ENCODE measurements at regions not wholly inside any gene's neighbourhood (a gene's known extent, or its start where the extent isn't known, plus 50 kb on each side); places are given as distances from the start of the nearest gene placed in this dataset.

DNA sequence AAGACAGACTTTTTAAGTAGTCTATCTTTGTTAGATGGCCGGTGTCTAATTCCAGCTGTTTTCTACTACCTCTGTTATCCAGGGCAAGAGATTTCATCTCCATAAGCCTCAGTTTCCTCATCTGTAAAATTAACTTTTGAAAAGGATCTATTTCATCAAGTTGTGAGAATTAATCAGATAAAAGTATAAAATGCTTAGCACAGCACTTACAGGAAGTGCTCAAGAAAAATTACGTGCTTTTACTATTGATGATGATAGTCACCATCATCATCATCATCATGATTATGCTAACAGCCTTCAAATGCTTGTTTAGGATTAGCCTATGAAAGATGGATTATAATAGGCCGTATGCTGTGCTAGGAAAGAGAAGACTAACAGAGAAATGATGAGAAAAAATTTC lies 76.2 kb downstream of the CYRIA start:
- TF ChIP-seq, protein P1, sequence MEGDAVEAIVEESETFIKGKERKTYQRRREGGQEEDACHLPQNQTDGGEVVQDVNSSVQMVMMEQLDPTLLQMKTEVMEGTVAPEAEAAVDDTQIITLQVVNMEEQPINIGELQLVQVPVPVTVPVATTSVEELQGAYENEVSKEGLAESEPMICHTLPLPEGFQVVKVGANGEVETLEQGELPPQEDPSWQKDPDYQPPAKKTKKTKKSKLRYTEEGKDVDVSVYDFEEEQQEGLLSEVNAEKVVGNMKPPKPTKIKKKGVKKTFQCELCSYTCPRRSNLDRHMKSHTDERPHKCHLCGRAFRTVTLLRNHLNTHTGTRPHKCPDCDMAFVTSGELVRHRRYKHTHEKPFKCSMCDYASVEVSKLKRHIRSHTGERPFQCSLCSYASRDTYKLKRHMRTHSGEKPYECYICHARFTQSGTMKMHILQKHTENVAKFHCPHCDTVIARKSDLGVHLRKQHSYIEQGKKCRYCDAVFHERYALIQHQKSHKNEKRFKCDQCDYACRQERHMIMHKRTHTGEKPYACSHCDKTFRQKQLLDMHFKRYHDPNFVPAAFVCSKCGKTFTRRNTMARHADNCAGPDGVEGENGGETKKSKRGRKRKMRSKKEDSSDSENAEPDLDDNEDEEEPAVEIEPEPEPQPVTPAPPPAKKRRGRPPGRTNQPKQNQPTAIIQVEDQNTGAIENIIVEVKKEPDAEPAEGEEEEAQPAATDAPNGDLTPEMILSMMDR (IDR thresholded peaks at IDR 0.05; ENCODE audit: unreplicated experiment) = no peak
- no peak overlapping the region for H3K4me3 Mint-ChIP-seq (ENCODE audit: unreplicated experiment)
- peaks cover 3% of the 10 kb centered on the region for H3K27me3 Mint-ChIP-seq (ENCODE audit: unreplicated experiment)
- no peaks in the 10 kb centered on the region for H3K4me1 Mint-ChIP-seq (ENCODE audit: unreplicated experiment)
- peaks cover 6% of the 10 kb centered on the region for H3K36me3 Mint-ChIP-seq (ENCODE audit: low read depth, unreplicated experiment)
- H3K27ac Mint-ChIP-seq (ENCODE audit: unreplicated experiment) = no peak overlapping the region
- DNase-seq (ENCODE audit: low spot score) = no peak
- H3K9me3 Mint-ChIP-seq (ENCODE audit: unreplicated experiment) = no peaks in the 10 kb centered on the region

DNA sequence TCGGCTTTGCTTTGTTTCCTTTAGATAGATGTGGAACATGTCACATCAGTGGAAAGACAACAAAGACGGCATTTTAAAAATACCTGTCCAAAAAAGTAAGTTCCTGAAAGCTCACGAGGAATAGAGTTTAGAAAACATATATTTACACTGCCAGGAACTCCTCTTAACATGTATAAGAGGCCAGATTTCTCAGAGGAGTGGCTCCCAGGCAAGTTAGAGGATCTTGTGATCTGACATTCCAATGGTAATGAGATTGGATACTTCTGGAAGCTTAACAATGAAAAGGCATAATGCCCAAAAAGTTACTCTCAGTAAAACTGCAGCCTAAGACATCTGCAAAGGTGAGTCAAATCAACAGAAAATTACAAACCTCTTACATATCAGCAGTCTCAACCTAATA lies 77.1 kb downstream of the CYRIA start:
- TF ChIP-seq, protein P1 (IDR thresholded peaks at IDR 0.05; ENCODE audit: unreplicated experiment) = no peak
- no peaks in the 10 kb centered on the region for H3K9me3 Mint-ChIP-seq (ENCODE audit: unreplicated experiment)
- no peak overlapping the region for H3K4me3 Mint-ChIP-seq (ENCODE audit: unreplicated experiment)
- peaks cover 3% of the 10 kb centered on the region for H3K27me3 Mint-ChIP-seq (ENCODE audit: unreplicated experiment)
- no peak overlapping the region for H3K27ac Mint-ChIP-seq (ENCODE audit: unreplicated experiment)
- H3K4me1 Mint-ChIP-seq (ENCODE audit: unreplicated experiment) = peaks cover 3% of the 10 kb centered on the region
- DNase-seq (ENCODE audit: low spot score) = no peak
- peaks cover 6% of the 10 kb centered on the region for H3K36me3 Mint-ChIP-seq (ENCODE audit: low read depth, unreplicated experiment)

DNA sequence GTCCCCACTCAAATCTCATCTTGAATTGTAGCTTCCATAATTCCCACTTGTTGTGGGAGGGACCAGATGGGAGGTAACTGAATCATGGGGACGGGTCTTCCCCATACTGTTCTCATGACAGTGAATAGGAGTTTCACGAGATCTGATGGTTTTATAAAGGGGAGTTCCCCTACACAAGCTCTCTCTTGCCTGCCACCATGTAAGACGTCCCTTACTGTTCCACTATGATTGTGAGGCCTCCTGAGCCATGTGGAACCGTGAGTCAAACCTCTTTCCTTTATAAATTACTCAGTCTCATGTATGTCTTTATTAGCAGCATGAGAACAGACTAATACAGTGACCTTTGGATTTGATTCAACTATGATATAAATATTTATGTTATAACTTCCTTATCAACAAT lies 78.0 kb downstream of the CYRIA start:
- no peak for DNase-seq (ENCODE audit: low spot score)
- H3K36me3 Mint-ChIP-seq (ENCODE audit: low read depth, unreplicated experiment) = peaks cover 6% of the 10 kb centered on the region
- no peak overlapping the region for H3K4me3 Mint-ChIP-seq (ENCODE audit: unreplicated experiment)
- peaks cover 3% of the 10 kb centered on the region for H3K4me1 Mint-ChIP-seq (ENCODE audit: unreplicated experiment)
- H3K27me3 Mint-ChIP-seq (ENCODE audit: unreplicated experiment) = peaks cover 3% of the 10 kb centered on the region
- H3K9me3 Mint-ChIP-seq (ENCODE audit: unreplicated experiment) = no peaks in the 10 kb centered on the region
- TF ChIP-seq, protein P1 (IDR thresholded peaks at IDR 0.05; ENCODE audit: unreplicated experiment) = no peak
- H3K27ac Mint-ChIP-seq (ENCODE audit: unreplicated experiment) = no peak overlapping the region

DNA sequence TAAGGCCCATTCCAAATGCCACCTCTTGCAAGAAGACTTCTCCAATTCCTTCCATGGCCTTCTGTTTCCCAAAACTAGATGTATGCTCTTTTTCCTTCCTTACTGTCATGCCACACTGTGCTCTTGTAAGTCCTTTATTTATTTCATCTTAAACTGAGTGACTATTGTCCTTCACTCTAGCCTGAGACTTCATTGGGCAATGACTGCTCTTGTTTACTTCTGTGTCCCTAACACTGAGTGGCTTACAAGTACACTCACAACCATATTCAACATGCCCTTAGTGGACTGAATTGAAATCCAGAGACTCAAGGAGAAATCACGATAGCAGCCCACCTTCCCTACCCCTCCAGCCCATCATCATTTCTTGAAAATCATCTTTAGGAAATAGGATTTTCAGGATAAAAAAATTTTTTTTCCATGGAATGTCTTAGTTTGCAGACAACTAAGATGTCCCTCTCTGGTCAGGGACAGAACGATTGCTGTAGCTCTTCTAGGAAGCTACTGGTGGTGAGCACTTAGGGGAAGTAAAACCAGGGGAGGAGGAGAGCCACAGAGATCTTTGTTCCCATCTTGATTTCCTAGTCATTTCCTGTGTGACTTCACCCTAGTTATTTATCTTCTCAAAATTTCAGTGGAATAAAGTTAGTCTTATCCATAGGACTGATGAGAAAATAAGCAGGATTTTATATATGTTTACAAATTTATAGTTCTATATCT lies 80.7 kb downstream of the CYRIA start:
- Mint-ChIP-seq H3K4me3 (ENCODE audit: unreplicated experiment) (no peak overlapping the region), H3K27ac (ENCODE audit: unreplicated experiment) (no peak overlapping the region), H3K27me3 (ENCODE audit: unreplicated experiment) (peaks cover 3% of the 10 kb centered on the region), H3K9me3 (ENCODE audit: unreplicated experiment) (no peaks in the 10 kb centered on the region), H3K36me3 (ENCODE audit: low read depth, unreplicated experiment) (peaks cover 6% of the 10 kb centered on the region), H3K4me1 (ENCODE audit: unreplicated experiment) (peaks cover 3% of the 10 kb centered on the region)
- no peak for DNase-seq (ENCODE audit: low spot score)
- TF ChIP-seq, protein P1 (IDR thresholded peaks at IDR 0.05; ENCODE audit: unreplicated experiment) = no peak

DNA sequence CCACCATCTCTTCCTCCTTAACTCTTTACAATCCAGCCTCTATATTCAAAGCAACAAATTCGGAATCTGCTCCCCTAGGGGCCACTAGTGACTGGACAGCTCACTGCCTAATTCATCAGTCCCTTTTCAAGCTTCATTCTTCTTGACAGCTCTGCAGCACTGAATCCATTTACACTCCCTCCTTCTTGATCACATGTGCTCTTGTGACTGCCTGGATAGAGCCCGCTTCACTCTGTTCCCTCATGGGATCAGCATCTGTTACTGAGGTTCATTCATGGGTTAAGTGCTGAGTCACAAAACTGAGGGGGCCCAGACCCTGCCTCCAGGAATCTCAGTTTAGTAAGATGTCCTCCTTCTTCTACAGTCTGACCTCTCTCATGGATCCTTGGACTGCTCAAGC lies 81.5 kb downstream of the CYRIA start:
- Mint-ChIP-seq H3K9me3 (ENCODE audit: unreplicated experiment) (no peaks in the 10 kb centered on the region), H3K4me3 (ENCODE audit: unreplicated experiment) (no peak overlapping the region), H3K27me3 (ENCODE audit: unreplicated experiment) (peaks cover 3% of the 10 kb centered on the region), H3K27ac (ENCODE audit: unreplicated experiment) (no peak overlapping the region), H3K4me1 (ENCODE audit: unreplicated experiment) (peaks cover 3% of the 10 kb centered on the region), H3K36me3 (ENCODE audit: low read depth, unreplicated experiment) (peaks cover 6% of the 10 kb centered on the region)
- DNase-seq (ENCODE audit: low spot score) = no peak
- TF ChIP-seq, protein P1 (IDR thresholded peaks at IDR 0.05; ENCODE audit: unreplicated experiment) = no peak

Data from endothelial cell (in vitro differentiated cells).